ENCODE measurements at regions not wholly inside any gene's neighbourhood (a gene's known extent, or its start where the extent isn't known, plus 50 kb on each side); places are given as distances from the start of the nearest gene placed in this dataset.

DNA sequence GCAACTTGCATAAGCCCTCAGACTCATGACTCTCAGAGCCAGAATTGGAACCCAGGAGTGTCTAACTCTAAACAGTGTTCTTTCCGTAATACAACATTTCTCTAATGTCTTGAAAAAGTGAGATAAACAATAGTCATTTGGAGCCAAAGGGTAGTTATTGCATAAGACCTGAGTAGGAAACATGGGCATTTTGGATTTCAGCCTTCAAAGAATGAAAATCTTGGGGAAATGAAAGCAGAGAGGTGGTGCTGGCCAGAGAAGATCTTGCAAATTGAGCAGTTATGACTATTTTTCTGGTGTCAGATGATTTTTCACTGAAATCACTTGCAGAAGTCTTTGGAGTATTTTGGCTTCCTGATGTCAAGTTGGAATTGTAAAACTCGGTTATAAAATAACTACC, 379.4 kb downstream of the DIPK2A start:
- TF ChIP-seq, protein P1, sequence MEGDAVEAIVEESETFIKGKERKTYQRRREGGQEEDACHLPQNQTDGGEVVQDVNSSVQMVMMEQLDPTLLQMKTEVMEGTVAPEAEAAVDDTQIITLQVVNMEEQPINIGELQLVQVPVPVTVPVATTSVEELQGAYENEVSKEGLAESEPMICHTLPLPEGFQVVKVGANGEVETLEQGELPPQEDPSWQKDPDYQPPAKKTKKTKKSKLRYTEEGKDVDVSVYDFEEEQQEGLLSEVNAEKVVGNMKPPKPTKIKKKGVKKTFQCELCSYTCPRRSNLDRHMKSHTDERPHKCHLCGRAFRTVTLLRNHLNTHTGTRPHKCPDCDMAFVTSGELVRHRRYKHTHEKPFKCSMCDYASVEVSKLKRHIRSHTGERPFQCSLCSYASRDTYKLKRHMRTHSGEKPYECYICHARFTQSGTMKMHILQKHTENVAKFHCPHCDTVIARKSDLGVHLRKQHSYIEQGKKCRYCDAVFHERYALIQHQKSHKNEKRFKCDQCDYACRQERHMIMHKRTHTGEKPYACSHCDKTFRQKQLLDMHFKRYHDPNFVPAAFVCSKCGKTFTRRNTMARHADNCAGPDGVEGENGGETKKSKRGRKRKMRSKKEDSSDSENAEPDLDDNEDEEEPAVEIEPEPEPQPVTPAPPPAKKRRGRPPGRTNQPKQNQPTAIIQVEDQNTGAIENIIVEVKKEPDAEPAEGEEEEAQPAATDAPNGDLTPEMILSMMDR (conservative IDR thresholded peaks at IDR 0.05 in 1 of 2, IDR thresholded peaks at IDR 0.05 in 1 of 2; ENCODE audit: extremely low read depth in 1 of 2, insufficient read depth in 1 of 2, low read depth in 1 of 2, low read length in 2 of 2), result no peak
- TF ChIP-seq EZH2 (IDR thresholded peaks at IDR 0.05; ENCODE audit: borderline replicate concordance, low read length), result no peak
